Activated naive CD4-positive, alpha-beta T cell treated with anti-CD3 and anti-CD28 coated beads, Interleukin-2, amount 50 U/mL, for 72 hours (primary cell): ENCODE measurements at regions not wholly inside any gene's neighbourhood (a gene's known extent, or its start where the extent isn't known, plus 50 kb on each side); places are given as distances from the start of the nearest gene placed in this dataset.
"Not testable (repeated sequence)": the region's sequence is repeated elsewhere in the genome, so short reads cannot be mapped to it uniquely, and the experiment has no call there.

Source experiments
- ATAC-seq, 2 donors: fragments of 150-1000 bp; cut with Tn5 transposase; 2 replicates each; pipeline ENCODE4 v1.10.0; 2021; ENCODE audit warnings: mild to moderate bottlenecking in 2 of 2, moderate library complexity in 2 of 2
- DNase-seq, 2 donors: peaks; one replicate each; pipeline ENCODE4 v3.0.0; 2021 to 2022; ENCODE audit warnings: low spot score in 2 of 2
- H3K27ac Mint-ChIP-seq, 2 donors: one replicate each; pipeline ENCODE4 v1.8.0; 2022; ENCODE audit warnings: mild to moderate bottlenecking in 2 of 2, mixed read lengths in 2 of 2
- H3K36me3 Mint-ChIP-seq, 2 donors: one replicate each; pipeline ENCODE4 v1.8.0; 2022; ENCODE audit warnings: mixed read lengths in 2 of 2
- H3K9me3 Mint-ChIP-seq, 2 donors: one replicate each; pipeline ENCODE4 v1.8.0; 2022; ENCODE audit warnings: mixed read lengths in 2 of 2

- peaks cover 48 to 65% of the 10 kb centered on the region in 2 donors for H3K36me3 Mint-ChIP-seq
- DNase-seq (no peak), ATAC-seq (no peak)
- peaks cover 16% of the 10 kb centered on the region in 2 donors for H3K9me3 Mint-ChIP-seq
- H3K27ac Mint-ChIP-seq = peak overlapping the region; percentile 26 to 78
Observed at GRCh38 chr14:50020799-50021198, 95.6 kb downstream of the VCPKMT start.

DNA sequence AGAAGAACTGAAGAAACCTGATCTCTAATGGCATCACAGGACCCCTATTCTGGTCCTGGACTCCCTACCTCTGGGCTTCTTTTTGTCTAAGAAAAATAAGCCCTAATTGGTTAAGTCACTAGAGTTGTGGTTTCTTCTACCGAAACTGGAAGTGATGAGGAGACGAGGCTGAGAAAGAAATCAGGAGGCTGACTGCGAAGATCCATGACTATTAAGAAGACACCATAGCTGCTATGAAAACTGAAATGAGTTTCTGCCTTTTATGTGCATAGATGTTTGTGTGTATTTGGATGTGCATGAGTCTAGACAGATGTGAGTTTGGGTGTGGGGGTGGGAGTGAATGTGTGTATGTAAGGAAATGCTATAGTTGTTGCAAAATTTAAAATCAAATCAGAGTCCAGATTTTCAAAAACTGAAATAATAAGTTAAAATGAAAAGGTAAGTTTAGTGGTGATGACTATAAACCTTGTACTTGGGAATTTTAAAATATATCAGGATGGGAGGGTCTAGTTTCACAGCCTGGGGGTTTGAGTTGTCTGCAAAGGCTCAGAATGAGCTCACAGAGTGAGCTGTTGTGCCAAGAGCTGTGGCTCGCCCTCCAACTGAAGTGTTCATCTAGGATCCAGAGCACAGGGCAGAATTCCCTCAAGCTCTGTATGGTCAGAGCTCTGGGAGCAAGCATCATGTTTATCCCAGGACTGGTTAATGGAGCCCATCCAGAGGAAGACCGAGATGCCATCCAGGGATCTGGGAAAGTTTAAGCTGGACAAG, 94.9 kb downstream of the VCPKMT start:
- Mint-ChIP-seq H3K27ac (peak overlapping the region; percentile 70 to 78), H3K36me3 (peaks cover 44 to 62% of the 10 kb centered on the region in 2 donors), H3K9me3 (peaks cover 16 to 17% of the 10 kb centered on the region in 2 donors)
- ATAC-seq = peak; percentile 90 to 91
- DNase-seq = peak in 1 of 2 donors; percentile 7

GRCh38 chr14:50022661-50023060, 93.7 kb downstream of the VCPKMT start:
- peak in 1 of 2 donors; percentile 42 for ATAC-seq
- no peak overlapping the region for H3K27ac Mint-ChIP-seq
- peaks cover 16 to 17% of the 10 kb centered on the region in 2 donors for H3K9me3 Mint-ChIP-seq
- H3K36me3 Mint-ChIP-seq = peaks cover 41 to 70% of the 10 kb centered on the region in 2 donors
- DNase-seq = no peak

GRCh38 chr14:50023671-50024490, 92.5 kb downstream of the VCPKMT start:
- DNase-seq (no peak), ATAC-seq (no peak)
- H3K27ac Mint-ChIP-seq = peak overlapping the region; percentile 66 to 73
- peaks cover 39 to 71% of the 10 kb centered on the region in 2 donors for H3K36me3 Mint-ChIP-seq
- peaks cover 16 to 17% of the 10 kb centered on the region in 2 donors for H3K9me3 Mint-ChIP-seq

DNA sequence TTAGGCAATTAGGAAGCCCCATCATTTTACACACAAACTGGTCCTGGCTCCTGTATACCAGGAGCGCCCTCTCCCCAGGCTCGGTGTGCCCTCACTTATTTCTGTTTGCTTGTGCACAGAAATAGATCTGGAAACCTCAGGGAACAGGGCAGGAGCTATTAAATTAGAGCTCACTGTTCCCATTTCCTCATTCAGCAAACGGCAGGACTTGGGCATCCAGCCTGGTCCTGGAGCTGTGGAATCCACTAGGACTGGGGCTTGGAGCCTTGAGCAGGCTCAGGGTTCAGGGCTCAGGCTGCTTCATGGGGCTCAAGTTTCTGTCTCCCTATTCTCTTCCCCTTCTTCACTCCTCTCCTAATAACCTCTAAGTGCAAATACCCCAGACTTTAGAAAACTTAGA, 91.3 kb downstream of the VCPKMT start:
- H3K9me3 Mint-ChIP-seq = peaks cover 11 to 23% of the 10 kb centered on the region in 2 donors
- no peak for ATAC-seq
- DNase-seq = no peak
- H3K27ac Mint-ChIP-seq = peak overlapping the region in 1 of 2 donors; percentile 91
- peaks cover 35 to 67% of the 10 kb centered on the region in 2 donors for H3K36me3 Mint-ChIP-seq

- ATAC-seq (no peak), DNase-seq (no peak)
- Mint-ChIP-seq H3K9me3 (peaks cover 7 to 18% of the 10 kb centered on the region in 2 donors), H3K27ac (peak overlapping the region in 1 of 2 donors; percentile 91), H3K36me3 (peaks cover 28 to 67% of the 10 kb centered on the region in 2 donors)
Observed at GRCh38 chr14:50025776-50026175, 90.6 kb downstream of the VCPKMT start.

DNA sequence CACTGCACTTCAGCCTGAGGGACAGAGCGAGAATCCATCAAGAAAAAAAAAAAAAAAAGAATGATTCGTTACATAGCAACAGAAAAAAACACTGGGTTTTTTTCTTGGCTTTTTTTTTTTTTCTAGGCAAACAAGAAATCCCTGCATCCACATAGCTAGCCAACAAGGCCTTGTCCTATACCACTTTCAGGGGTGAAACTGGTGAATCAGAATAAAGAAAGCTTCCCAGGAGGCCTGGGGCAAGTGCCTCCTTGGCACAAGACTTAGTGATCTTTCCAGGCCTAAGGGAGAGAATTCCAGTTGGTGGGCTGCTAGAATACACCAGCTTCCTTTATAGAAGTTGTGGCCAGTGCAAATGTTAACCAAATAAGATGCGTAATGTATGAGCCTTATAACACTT, 90.0 kb downstream of the VCPKMT start:
- Mint-ChIP-seq H3K9me3 (peaks cover under 1 to 20% of the 10 kb centered on the region in 2 donors), H3K27ac (no peak overlapping the region), H3K36me3 (peaks cover 27 to 67% of the 10 kb centered on the region in 2 donors)
- no peak for DNase-seq
- no peak for ATAC-seq

- Mint-ChIP-seq H3K9me3 (peaks cover 0 to 20% of the 10 kb centered on the region in 2 donors), H3K36me3 (peaks cover 31 to 68% of the 10 kb centered on the region in 2 donors), H3K27ac (no peak overlapping the region)
- no peak for ATAC-seq
- no peak for DNase-seq
Observed at GRCh38 chr14:50027816-50028215, 88.6 kb downstream of the VCPKMT start.

GRCh38 chr14:50028458-50028857, 87.9 kb downstream of the VCPKMT start:
- H3K36me3 Mint-ChIP-seq = peaks cover 31 to 65% of the 10 kb centered on the region in 2 donors
- ATAC-seq (no peak), DNase-seq (no peak)
- peaks cover 0 to 20% of the 10 kb centered on the region in 2 donors for H3K9me3 Mint-ChIP-seq
- H3K27ac Mint-ChIP-seq = no peak overlapping the region

- peaks cover 35 to 66% of the 10 kb centered on the region in 2 donors for H3K36me3 Mint-ChIP-seq
- peaks cover 0 to 20% of the 10 kb centered on the region in 2 donors for H3K9me3 Mint-ChIP-seq
- no peak for DNase-seq
- ATAC-seq = no peak
- no peak overlapping the region for H3K27ac Mint-ChIP-seq
Observed at GRCh38 chr14:50030036-50030435, 86.3 kb downstream of the VCPKMT start.

GRCh38 chr14:50030911-50031310, 85.5 kb downstream of the VCPKMT start:
- not testable (repeated sequence) for ATAC-seq
- peak overlapping the region in 1 of 2 donors; percentile 25 for H3K27ac Mint-ChIP-seq

DNA sequence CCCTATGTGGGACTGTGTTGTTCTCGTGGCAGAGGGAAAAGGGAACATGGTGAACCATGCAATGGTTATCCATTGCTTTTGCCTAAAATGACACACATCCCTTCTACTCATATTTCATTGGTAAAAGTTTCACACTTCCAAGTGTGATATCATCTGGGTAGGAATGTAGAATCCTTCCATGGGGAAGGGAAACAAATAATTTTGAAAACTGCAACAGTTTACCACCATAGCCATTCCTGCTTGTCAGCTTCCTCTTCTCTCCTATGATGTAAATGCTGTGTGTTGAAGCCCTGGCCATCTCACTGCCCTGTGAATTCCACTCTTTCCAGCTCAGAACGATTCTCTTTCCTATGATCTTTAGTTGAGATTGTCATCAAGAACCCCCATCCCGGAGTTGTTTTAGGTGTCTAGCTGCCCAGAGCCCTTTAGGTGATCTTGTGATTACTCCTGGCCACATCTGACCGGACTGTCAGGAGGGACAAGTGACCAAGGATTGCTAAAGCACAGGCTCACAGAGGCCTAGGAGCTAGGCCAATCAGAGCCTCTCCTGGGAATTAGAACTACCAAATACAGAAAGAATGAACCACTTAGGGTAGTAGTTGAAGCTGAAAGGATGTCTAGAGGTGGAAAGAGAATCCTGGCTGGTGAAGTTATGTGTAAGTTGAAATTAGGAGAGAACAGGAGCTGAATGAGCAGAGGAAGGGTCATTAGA, 84.6 kb downstream of the VCPKMT start:
- ATAC-seq (no peak), DNase-seq (no peak)
- Mint-ChIP-seq H3K9me3 (peaks cover 0 to 11% of the 10 kb centered on the region in 2 donors), H3K36me3 (peaks cover 31 to 61% of the 10 kb centered on the region in 2 donors), H3K27ac (peak overlapping the region; percentile 25 to 31)

More at GRCh38 chr14:50030911-50031310, 85.5 kb downstream of the VCPKMT start:
- Mint-ChIP-seq H3K9me3 (peaks cover 0 to 11% of the 10 kb centered on the region in 2 donors), H3K36me3 (peaks cover 27 to 58% of the 10 kb centered on the region in 2 donors)
- not testable (repeated sequence) for DNase-seq

GRCh38 chr14:50032462-50033167, 83.8 kb downstream of the VCPKMT start:
- H3K36me3 Mint-ChIP-seq = peaks cover 39 to 62% of the 10 kb centered on the region in 2 donors
- peak; percentile 35 to 60 for ATAC-seq
- H3K27ac Mint-ChIP-seq, DNase-seq: not testable (repeated sequence)
- H3K9me3 Mint-ChIP-seq = peaks cover 0 to 11% of the 10 kb centered on the region in 2 donors

GRCh38 chr14:50035214-50035613, 81.2 kb downstream of the VCPKMT start:
- DNase-seq (no peak), ATAC-seq (no peak)
- peaks cover 0 to 6% of the 10 kb centered on the region in 2 donors for H3K9me3 Mint-ChIP-seq
- H3K36me3 Mint-ChIP-seq = peaks cover 44 to 53% of the 10 kb centered on the region in 2 donors
- no peak overlapping the region for H3K27ac Mint-ChIP-seq

- Mint-ChIP-seq H3K27ac (no peak overlapping the region), H3K36me3 (peaks cover 45 to 53% of the 10 kb centered on the region in 2 donors), H3K9me3 (peaks cover 0 to 3% of the 10 kb centered on the region in 2 donors)
- DNase-seq (no peak), ATAC-seq (no peak)
Observed at GRCh38 chr14:50036211-50036610, 80.2 kb downstream of the VCPKMT start.

DNA sequence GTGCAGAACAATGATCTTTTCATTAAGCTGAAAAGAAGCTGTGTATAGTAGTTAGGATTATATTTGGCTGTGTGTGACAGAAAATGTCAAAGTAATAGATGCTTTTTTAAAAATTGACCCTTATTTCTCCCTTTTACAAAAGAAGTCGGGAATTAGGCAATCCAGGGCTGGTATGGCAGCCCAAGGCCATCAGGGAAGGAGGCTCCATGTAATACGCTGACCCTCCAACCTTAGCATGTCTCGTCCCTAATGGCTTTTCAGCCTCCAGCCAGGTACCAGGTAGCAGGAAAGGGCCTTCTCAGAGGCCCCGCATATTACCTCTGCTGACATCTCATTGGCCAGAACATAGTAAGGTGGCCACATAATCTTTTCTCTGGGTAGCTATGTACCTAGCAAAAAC, 79.7 kb downstream of the VCPKMT start:
- peaks cover 40 to 53% of the 10 kb centered on the region in 2 donors for H3K36me3 Mint-ChIP-seq

More for the DNA sequence above, 79.7 kb downstream of the VCPKMT start:
- Mint-ChIP-seq H3K9me3 (no peaks in the 10 kb centered on the region), H3K27ac (no peak overlapping the region)
- ATAC-seq = no peak
- no peak for DNase-seq
